ENCODE measurements at regions not wholly inside any gene's neighbourhood (a gene's known extent, or its start where the extent isn't known, plus 50 kb on each side); places are given as distances from the start of the nearest gene placed in this dataset.
A peak's percentile ranks its signal among the peaks of the same experiment; 100 is the strongest.
"Not testable (repeated sequence)": the region's sequence is repeated elsewhere in the genome, so short reads cannot be mapped to it uniquely, and the experiment has no call there.

GRCh38 chr6:115241373-115241772, 819.3 kb downstream of the FRK start:
- DNase-seq (ENCODE audit: low read depth) = no peak

- no peak for DNase-seq (ENCODE audit: low read depth)
Measured at GRCh38 chr6:115221198-115221597, 839.5 kb downstream of the FRK start.

- DNase-seq (ENCODE audit: low read depth) = no peak
Measured at GRCh38 chr6:115220551-115221159, 840.0 kb downstream of the FRK start.

GRCh38 chr6:115219645-115220044, 841.0 kb downstream of the FRK start:
- DNase-seq (ENCODE audit: low read depth) = no peak

DNA sequence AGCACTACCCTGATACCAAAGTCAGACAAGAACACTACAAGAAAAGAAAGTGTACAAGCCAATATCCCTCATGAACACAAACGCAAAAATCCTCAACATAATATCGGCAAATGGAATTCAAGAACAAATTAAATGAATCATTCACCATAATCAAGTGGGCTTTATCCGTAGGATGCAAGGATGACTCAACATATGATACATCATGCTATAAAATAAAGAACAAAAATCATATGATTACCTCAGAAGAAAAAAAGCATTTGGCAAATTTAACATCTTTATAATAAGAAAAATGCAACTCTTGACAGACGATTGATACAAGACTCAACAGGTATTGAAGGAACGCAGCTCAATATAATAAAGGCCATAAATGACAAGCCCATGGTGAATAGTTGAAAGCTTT, 843.9 kb downstream of the FRK start:
- no peak for DNase-seq (ENCODE audit: low read depth)

GRCh38 chr6:115214283-115214682, 846.4 kb downstream of the FRK start:
- no peak for DNase-seq (ENCODE audit: low read depth)

GRCh38 chr6:115203381-115203780, 857.3 kb downstream of the FRK start:
- no peak for DNase-seq (ENCODE audit: low read depth)

GRCh38 chr6:115194981-115195638, 852.3 kb upstream of the HS3ST5 start:
- DNase-seq (ENCODE audit: low read depth) = no peak

DNA sequence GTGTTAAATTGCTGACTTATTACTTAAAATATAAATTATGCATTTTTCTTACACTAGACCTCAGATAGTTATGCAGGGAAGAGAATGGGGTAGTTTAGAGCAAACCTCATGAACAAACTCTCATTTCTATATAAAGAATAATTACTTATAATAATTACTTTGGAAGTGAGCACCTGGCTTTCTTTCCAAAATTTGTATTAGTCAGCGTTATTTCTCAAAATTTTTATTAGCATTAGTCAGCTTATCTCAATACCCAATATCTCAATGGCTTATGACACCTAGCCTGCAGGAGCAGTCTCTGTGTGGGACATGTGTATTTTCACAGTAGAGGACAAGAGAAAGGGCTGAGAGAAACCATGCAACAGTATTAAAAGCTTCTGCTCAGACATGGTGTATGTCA, 849.2 kb upstream of the HS3ST5 start:
- DNase-seq (ENCODE audit: low read depth) = no peak

DNA sequence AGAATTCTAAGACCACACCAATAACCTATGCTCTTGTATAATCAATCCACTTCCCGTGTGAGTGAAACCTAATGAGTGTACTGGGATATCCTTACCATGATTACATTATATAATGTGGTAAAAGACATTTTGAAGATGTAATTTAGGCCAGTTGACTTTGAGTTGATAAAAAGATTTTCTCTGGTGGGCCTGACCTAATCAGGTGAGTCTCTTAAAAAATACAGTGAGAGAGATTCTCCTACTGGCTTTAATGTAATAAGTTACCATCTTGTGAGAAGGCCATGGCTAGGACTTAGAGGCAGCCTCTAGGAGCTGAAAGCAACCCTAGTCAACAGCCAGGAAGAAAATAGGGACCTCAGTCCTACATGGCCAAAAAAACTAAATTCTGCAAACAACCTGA, 847.7 kb upstream of the HS3ST5 start:
- no peak for DNase-seq (ENCODE audit: low read depth)

- DNase-seq (ENCODE audit: low read depth) = not testable (repeated sequence)
Measured at GRCh38 chr6:115175456-115175855, 832.6 kb upstream of the HS3ST5 start.

GRCh38 chr6:115165912-115166311, 823.1 kb upstream of the HS3ST5 start:
- DNase-seq (ENCODE audit: low read depth) = not testable (repeated sequence)

GRCh38 chr6:115159733-115160132, 816.9 kb upstream of the HS3ST5 start:
- DNase-seq (ENCODE audit: low read depth) = no peak

DNA sequence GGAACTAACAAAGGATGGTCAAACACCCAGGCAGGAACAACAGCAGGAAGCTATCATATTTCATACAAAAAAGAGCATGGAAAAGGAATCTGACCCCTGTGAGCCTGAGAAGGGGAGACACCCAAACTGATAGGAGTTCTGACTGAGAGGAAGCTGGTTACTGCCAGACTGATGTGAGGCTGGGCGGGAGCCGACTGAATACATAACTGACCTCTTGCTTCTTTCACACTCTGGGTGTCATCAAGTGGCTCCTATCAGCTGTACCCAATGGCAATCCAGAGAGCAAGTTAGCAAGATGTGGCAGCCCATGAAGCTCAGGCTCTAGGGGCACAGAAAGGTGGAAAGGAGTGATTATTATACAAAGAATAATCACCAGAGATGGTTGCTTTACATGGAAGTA, 795.1 kb upstream of the HS3ST5 start:
- no peak for DNase-seq (ENCODE audit: low read depth)

- DNase-seq (ENCODE audit: low read depth) = peak; percentile 0
Measured at GRCh38 chr6:115133790-115134189, 791.0 kb upstream of the HS3ST5 start.

- no peak for DNase-seq (ENCODE audit: low read depth)
Measured at GRCh38 chr6:115131709-115132490, 789.1 kb upstream of the HS3ST5 start.

DNA sequence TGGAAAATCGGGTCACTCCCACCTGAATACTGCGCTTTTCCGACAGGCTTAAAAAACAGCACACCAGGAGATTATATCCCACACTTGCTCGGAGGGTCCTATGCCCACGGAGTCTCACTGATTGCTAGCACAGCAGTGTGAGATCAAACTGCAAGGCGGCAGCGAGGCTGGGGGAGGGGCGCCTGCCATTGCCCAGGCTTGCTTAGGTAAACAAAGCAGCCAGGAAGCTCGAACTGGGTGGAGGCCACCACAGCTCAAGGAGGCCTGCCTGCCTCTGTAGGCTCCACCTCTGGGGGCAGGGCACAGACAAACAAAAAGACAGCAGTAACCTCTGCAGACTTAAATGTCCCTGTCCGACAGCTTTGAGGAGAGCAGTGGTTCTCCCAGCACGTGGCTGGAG, 778.7 kb upstream of the HS3ST5 start:
- not testable (repeated sequence) for DNase-seq (ENCODE audit: low read depth)

GRCh38 chr6:115120391-115120790, 777.6 kb upstream of the HS3ST5 start:
- no peak for DNase-seq (ENCODE audit: low read depth)

GRCh38 chr6:115091461-115091860, 748.6 kb upstream of the HS3ST5 start:
- no peak for DNase-seq (ENCODE audit: low read depth)

DNA sequence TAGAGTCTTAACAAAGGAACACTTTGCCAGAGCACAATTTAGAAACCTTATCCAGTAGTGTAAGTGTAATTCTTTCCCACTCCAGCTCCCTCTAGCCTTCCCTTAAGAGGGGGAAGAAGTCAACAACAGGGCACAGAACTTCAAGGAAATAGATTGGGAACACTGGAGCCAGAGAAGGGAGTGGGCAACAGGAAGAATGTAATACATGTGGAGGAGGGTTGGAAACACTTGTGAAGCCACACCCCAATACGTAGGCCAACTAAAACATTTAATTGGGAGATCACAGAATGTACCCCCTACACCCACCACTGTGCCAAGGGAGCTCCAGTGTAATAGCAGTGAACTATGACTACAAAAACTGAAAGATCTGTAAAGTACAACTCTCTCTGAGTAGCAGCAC, 735.7 kb upstream of the HS3ST5 start:
- no peak for DNase-seq (ENCODE audit: low read depth)

DNA sequence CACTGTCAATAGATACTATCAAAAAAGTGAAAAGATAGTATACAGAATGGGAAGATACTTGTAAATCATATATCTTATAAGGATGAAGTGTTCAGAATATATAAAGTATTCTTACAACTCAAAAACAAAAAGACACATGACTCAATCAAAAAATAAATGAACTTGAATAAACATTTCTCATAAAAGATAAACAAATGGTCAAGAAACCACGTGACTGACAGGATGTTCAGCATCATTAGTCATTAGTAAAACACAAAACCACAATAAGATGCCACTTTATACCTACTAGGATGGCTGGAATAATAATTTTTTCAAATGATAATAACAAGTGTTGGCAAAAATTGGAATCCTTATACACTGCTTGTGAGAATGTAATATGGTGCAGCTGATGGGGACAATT, 729.1 kb upstream of the HS3ST5 start:
- no peak for DNase-seq (ENCODE audit: low read depth)

DNA sequence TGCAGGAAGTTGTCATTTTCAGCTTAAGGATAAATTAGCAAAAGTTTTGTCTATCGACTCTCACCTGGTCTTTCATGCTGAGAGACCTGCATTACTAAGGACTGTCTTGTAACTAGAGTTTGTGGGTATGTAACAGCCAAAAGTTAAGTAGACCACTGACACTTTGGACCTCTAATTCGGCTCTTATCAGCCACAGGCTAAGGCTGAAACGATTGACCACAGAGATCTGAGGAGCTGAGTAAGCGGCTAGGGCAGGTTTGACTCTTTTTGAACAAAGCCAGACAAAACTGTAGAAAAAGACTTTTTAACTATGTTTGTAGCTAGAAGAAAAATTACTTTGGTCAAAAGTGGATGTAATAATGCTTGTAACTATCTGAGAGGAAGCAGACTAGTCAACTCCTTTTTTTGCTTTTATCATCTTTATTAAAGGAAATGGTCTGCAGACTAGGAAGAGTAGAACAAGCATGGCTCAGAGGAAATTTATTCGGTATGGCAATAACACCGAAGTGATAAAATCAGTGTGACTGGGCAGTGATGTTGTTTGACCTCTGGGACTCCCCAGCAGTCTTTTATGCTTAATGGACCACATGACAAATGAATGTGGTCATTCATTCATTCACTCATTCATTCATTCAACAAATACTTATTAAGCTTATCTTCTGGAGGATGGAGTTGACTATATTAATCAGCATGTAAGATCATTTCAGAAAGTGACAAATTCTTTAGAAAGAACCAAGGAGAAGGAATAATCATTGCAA, 725.0 kb upstream of the HS3ST5 start:
- DNase-seq (ENCODE audit: low read depth) = no peak

- DNase-seq (ENCODE audit: low read depth) = no peak
Measured at GRCh38 chr6:115064680-115065079, 721.9 kb upstream of the HS3ST5 start.
